ENCODE measurements at regions not wholly inside any gene's neighbourhood (a gene's known extent, or its start where the extent isn't known, plus 50 kb on each side); places are given as distances from the start of the nearest gene placed in this dataset.

GRCh38 chr5:60463179-60463868 is 236.6 kb downstream of the DEPDC1B start (continued):
- TF ChIP-seq POLR2G (IDR thresholded peaks at IDR 0.05; ENCODE audit: low read depth, low read length) (no peak), ZKSCAN8 (CRISPR knock-in tag; IDR thresholded peaks at IDR 0.05; ENCODE audit: borderline replicate concordance) (peak; percentile 59; the same call in 1 of the 2 replicates), PRMT3 (CRISPR knock-in tag; IDR thresholded peaks at IDR 0.05; ENCODE audit: borderline replicate concordance, low read depth) (no peak), ZNF335 (CRISPR knock-in tag; IDR thresholded peaks at IDR 0.05) (no peak; the same call in 1 of the 2 replicates), E2F1 (CRISPR knock-in tag; IDR thresholded peaks at IDR 0.05) (no peak), SNAPC2 (CRISPR knock-in tag; IDR thresholded peaks at IDR 0.05) (no peak), ZNF619 (CRISPR knock-in tag; IDR thresholded peaks at IDR 0.05) (no peak), HDAC1 (CRISPR knock-in tag; IDR thresholded peaks at IDR 0.05) (peak; percentile 49; the same call in 1 of the 2 replicates), TOE1 (CRISPR knock-in tag; IDR thresholded peaks at IDR 0.05) (no peak), ZNF788 (CRISPR knock-in tag; IDR thresholded peaks at IDR 0.05; ENCODE audit: borderline replicate concordance) (no peak; the same call in 1 of the 2 replicates), HOXD1 (CRISPR knock-in tag; IDR thresholded peaks at IDR 0.05) (no peak), ZNF30 (CRISPR knock-in tag; IDR thresholded peaks at IDR 0.05) (no peak), ZNF343 (CRISPR knock-in tag; IDR thresholded peaks at IDR 0.05) (no peak), ZNF101 (CRISPR knock-in tag; IDR thresholded peaks at IDR 0.05; ENCODE audit: borderline replicate concordance, low read depth) (no peak), TCF7L2 (IDR thresholded peaks at IDR 0.05; ENCODE audit: low read depth, low read length) (no peak), BRF2 (CRISPR knock-in tag; IDR thresholded peaks at IDR 0.05) (no peak)
- TF ChIP-seq, protein P1, sequence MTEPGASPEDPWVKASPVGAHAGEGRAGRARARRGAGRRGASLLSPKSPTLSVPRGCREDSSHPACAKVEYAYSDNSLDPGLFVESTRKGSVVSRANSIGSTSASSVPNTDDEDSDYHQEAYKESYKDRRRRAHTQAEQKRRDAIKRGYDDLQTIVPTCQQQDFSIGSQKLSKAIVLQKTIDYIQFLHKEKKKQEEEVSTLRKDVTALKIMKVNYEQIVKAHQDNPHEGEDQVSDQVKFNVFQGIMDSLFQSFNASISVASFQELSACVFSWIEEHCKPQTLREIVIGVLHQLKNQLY (CRISPR knock-in tag; IDR thresholded peaks at IDR 0.05) = no peak
- TF ChIP-seq, protein P2, sequence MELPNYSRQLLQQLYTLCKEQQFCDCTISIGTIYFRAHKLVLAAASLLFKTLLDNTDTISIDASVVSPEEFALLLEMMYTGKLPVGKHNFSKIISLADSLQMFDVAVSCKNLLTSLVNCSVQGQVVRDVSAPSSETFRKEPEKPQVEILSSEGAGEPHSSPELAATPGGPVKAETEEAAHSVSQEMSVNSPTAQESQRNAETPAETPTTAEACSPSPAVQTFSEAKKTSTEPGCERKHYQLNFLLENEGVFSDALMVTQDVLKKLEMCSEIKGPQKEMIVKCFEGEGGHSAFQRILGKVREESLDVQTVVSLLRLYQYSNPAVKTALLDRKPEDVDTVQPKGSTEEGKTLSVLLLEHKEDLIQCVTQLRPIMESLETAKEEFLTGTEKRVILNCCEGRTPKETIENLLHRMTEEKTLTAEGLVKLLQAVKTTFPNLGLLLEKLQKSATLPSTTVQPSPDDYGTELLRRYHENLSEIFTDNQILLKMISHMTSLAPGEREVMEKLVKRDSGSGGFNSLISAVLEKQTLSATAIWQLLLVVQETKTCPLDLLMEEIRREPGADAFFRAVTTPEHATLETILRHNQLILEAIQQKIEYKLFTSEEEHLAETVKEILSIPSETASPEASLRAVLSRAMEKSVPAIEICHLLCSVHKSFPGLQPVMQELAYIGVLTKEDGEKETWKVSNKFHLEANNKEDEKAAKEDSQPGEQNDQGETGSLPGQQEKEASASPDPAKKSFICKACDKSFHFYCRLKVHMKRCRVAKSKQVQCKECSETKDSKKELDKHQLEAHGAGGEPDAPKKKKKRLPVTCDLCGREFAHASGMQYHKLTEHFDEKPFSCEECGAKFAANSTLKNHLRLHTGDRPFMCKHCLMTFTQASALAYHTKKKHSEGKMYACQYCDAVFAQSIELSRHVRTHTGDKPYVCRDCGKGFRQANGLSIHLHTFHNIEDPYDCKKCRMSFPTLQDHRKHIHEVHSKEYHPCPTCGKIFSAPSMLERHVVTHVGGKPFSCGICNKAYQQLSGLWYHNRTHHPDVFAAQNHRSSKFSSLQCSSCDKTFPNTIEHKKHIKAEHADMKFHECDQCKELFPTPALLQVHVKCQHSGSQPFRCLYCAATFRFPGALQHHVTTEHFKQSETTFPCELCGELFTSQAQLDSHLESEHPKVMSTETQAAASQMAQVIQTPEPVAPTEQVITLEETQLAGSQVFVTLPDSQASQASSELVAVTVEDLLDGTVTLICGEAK (IDR thresholded peaks at IDR 0.05) = no peak
- TF ChIP-seq, protein P2 (CRISPR knock-in tag; IDR thresholded peaks at IDR 0.05) = no peak
